ENCODE measurements at regions not wholly inside any gene's neighbourhood (a gene's known extent, or its start where the extent isn't known, plus 50 kb on each side); places are given as distances from the start of the nearest gene placed in this dataset.

DNA sequence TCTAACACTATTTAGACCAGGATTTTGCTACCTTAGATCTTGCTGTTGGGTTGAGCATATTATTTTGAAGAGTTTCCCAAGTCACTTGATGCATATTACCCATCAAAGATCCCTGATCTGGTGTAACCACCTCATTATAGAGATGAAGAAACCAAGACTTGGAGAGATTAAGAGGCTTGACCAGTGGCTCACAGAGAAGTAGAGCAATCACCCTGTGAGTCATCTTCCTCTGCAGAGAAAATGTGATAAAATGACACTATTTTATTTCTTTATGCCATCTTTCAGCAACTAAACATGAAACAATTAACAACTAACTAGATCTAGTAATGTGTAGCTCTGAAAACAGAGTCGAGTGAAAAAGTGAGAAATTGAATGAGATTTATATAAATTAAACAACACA lies 76.1 kb downstream of the KIF4B start:
- Mint-ChIP-seq H3K27ac (no peak overlapping the region), H3K27me3 (ENCODE audit: low read depth) (no peaks in the 10 kb centered on the region), H3K9me3 (peaks cover 6% of the 10 kb centered on the region), H3K4me3 (no peak overlapping the region), H3K4me1 (0 out of 2 replicates have a peak, but pooled peaks cover 3% of the 10 kb centered on the region), H3K36me3 (no peaks in the 10 kb centered on the region)
- TF ChIP-seq, protein P1, sequence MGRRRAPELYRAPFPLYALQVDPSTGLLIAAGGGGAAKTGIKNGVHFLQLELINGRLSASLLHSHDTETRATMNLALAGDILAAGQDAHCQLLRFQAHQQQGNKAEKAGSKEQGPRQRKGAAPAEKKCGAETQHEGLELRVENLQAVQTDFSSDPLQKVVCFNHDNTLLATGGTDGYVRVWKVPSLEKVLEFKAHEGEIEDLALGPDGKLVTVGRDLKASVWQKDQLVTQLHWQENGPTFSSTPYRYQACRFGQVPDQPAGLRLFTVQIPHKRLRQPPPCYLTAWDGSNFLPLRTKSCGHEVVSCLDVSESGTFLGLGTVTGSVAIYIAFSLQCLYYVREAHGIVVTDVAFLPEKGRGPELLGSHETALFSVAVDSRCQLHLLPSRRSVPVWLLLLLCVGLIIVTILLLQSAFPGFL (CRISPR knock-in tag; IDR thresholded peaks at IDR 0.05; ENCODE audit: borderline replicate concordance), result no peak
- no peak for TF ChIP-seq SMAD4 (CRISPR knock-in tag; IDR thresholded peaks at IDR 0.05)
- no peak for TF ChIP-seq HMGXB4 (CRISPR knock-in tag; IDR thresholded peaks at IDR 0.05)
- no peak for TF ChIP-seq E2F1 (CRISPR knock-in tag; IDR thresholded peaks at IDR 0.05)
- TF ChIP-seq ZNF425 (CRISPR knock-in tag; conservative IDR thresholded peaks at IDR 0.05), result no peak
- no peak for TF ChIP-seq ZNF263 (CRISPR knock-in tag; IDR thresholded peaks at IDR 0.05; ENCODE audit: low read depth)
- no peak for TF ChIP-seq NFE2L1 (CRISPR knock-in tag; IDR thresholded peaks at IDR 0.05)
- TF ChIP-seq GRHL2 (CRISPR knock-in tag; IDR thresholded peaks at IDR 0.05; ENCODE audit: insufficient replicate concordance, severe bottlenecking), result no peak
- TF ChIP-seq ZNF138 (CRISPR knock-in tag; conservative IDR thresholded peaks at IDR 0.05), result no peak
- TF ChIP-seq MAX (CRISPR knock-in tag; IDR thresholded peaks at IDR 0.05), result no peak
- no peak for TF ChIP-seq ELF4 (CRISPR knock-in tag; IDR thresholded peaks at IDR 0.05; ENCODE audit: low read depth)
- TF ChIP-seq, protein P2, sequence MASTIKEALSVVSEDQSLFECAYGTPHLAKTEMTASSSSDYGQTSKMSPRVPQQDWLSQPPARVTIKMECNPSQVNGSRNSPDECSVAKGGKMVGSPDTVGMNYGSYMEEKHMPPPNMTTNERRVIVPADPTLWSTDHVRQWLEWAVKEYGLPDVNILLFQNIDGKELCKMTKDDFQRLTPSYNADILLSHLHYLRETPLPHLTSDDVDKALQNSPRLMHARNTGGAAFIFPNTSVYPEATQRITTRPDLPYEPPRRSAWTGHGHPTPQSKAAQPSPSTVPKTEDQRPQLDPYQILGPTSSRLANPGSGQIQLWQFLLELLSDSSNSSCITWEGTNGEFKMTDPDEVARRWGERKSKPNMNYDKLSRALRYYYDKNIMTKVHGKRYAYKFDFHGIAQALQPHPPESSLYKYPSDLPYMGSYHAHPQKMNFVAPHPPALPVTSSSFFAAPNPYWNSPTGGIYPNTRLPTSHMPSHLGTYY (CRISPR knock-in tag; IDR thresholded peaks at IDR 0.05), result no peak
- ChIA-PET CTCF (no interaction called here), POLR2A (no interaction called here)
- no peak for DNase-seq (ENCODE audit: low spot score)
- ATAC-seq, result no peak

- ChIA-PET POLR2A (no interaction called here), CTCF (interaction anchor here (0.8 to 1.0 kb wide), 2 partner anchors 87 to 170 kb away, joined by 3 read pairs; no protein-coding TSS in a partner anchor)
- no peak for ATAC-seq
- H3K36me3 Mint-ChIP-seq, result no peaks in the 10 kb centered on the region
- no peak overlapping the region for H3K27ac Mint-ChIP-seq
- no peak for DNase-seq (ENCODE audit: low spot score)
- no peaks in the 10 kb centered on the region for H3K27me3 Mint-ChIP-seq (ENCODE audit: low read depth)
- H3K9me3 Mint-ChIP-seq, result peaks cover 6% of the 10 kb centered on the region
- no peak overlapping the region for H3K4me3 Mint-ChIP-seq
- H3K4me1 Mint-ChIP-seq, result 0 out of 2 replicates have a peak, but pooled peaks cover 3% of the 10 kb centered on the region
- TF ChIP-seq TP53 (CRISPR knock-in tag; IDR thresholded peaks at IDR 0.05), result no peak
- TF ChIP-seq ZNF416 (CRISPR knock-in tag; IDR thresholded peaks at IDR 0.05), result no peak
- no peak for TF ChIP-seq SP1 (CRISPR knock-in tag; conservative IDR thresholded peaks at IDR 0.05)
- no peak for TF ChIP-seq ZNF219 (CRISPR knock-in tag; IDR thresholded peaks at IDR 0.05; ENCODE audit: borderline replicate concordance)
- no peak for TF ChIP-seq EMX1 (CRISPR knock-in tag; IDR thresholded peaks at IDR 0.05)
- no peak for TF ChIP-seq USF2 (CRISPR knock-in tag; IDR thresholded peaks at IDR 0.05)
- no peak for TF ChIP-seq GABPB1 (CRISPR knock-in tag; IDR thresholded peaks at IDR 0.05)
- TF ChIP-seq, protein P3, sequence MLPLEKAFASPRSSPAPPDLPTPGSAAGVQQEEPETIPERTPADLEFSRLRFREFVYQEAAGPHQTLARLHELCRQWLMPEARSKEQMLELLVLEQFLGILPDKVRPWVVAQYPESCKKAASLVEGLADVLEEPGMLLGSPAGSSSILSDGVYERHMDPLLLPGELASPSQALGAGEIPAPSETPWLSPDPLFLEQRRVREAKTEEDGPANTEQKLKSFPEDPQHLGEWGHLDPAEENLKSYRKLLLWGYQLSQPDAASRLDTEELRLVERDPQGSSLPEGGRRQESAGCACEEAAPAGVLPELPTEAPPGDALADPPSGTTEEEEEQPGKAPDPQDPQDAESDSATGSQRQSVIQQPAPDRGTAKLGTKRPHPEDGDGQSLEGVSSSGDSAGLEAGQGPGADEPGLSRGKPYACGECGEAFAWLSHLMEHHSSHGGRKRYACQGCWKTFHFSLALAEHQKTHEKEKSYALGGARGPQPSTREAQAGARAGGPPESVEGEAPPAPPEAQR (CRISPR knock-in tag; IDR thresholded peaks at IDR 0.05), result no peak
- TF ChIP-seq SMAD3 (CRISPR knock-in tag; IDR thresholded peaks at IDR 0.05; ENCODE audit: borderline replicate concordance), result no peak
- TF ChIP-seq CREM (CRISPR knock-in tag; IDR thresholded peaks at IDR 0.05), result no peak
- TF ChIP-seq AR (CRISPR knock-in tag; IDR thresholded peaks at IDR 0.05), result no peak
Measured at GRCh38 chr5:155091063-155091648, 77.6 kb downstream of the KIF4B start.
